ENCODE measurements at regions not wholly inside any gene's neighbourhood (a gene's known extent, or its start where the extent isn't known, plus 50 kb on each side); places are given as distances from the start of the nearest gene placed in this dataset.
"Not testable (repeated sequence)": the region's sequence is repeated elsewhere in the genome, so short reads cannot be mapped to it uniquely, and the experiment has no call there.

DNA sequence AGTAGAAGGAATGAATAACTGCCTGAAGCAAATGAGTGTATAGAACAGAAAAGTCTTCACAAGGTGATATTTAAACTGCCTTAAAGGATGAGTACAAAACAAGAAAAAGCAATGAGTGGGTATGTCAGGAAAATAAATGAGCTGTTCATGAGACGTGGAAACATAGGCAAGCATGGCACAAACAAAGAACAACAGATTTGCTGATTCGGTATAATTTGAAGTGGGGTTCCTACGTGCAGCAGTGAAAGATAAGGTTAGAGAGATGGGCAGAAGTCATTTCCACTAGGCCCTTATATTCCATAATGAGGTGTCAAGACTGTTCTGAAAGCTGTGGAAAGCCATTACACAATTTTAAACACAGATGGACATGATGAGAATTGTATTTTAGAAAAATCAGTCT lies 506.6 kb downstream of the KLHL13 start:
- DNase-seq, result no peak
- Histone ChIP-seq H4K5ac (ENCODE audit: low read length) (no peak overlapping the region), H3K4me3 (ENCODE audit: low read length) (no peak overlapping the region), H3K23ac (ENCODE audit: low read length) (no peak overlapping the region), H3K79me2 (ENCODE audit: control insufficient read depth, insufficient read depth, low read length) (no peaks in the 10 kb centered on the region), H3K27ac (ENCODE audit: low read depth, low read length) (no peak overlapping the region), H3K56ac (ENCODE audit: low read length) (no peak overlapping the region), H2BK120ac (ENCODE audit: low read depth, low read length) (no peak overlapping the region), H3K4me1 (ENCODE audit: control insufficient read depth, low read depth, low read length) (no peaks in the 10 kb centered on the region), H3K18ac (ENCODE audit: low read length) (no peak overlapping the region), H2BK5ac (ENCODE audit: low read length) (no peak overlapping the region), H3K36me3 (ENCODE audit: control insufficient read depth, insufficient read depth, low read length) (no peaks in the 10 kb centered on the region), H3K4me2 (ENCODE audit: low read length) (no peak overlapping the region), H3K79me1 (ENCODE audit: low read length) (no peaks in the 10 kb centered on the region), H4K8ac (ENCODE audit: low read depth, low read length) (no peak overlapping the region), H3K27me3 (ENCODE audit: insufficient read depth, low read length, poor library complexity) (no peaks in the 10 kb centered on the region), H2AK5ac (ENCODE audit: low read length) (no peak overlapping the region), H3K4ac (ENCODE audit: low read depth, low read length) (no peak overlapping the region), H3K9ac (ENCODE audit: low read length) (no peak overlapping the region), H2BK15ac (replicated peaks; ENCODE audit: low read depth) (no peak overlapping the region)
- no CpG with 5 or more reads among the region's 3 CpGs for WGBS (ENCODE audit: extremely low coverage, insufficient coverage, low lambda C conversion rate)

DNA sequence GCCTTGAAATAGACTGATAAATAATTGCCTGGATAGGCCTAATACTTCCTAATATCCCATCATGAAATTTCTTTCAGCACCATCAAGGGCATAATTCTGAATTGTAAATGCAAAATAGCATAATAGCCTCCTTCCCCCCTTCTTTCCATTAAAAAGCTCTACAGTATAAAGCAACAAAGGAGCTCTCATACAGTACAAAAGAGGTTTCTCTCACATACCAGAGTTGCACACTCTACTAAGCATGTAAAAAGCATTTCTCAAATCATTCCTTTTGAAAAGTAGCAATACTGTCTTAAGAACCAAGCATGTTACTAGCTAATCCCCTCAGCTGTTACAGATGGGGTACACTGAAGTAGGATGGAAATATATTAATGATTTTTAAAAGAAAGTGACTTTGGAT lies 509.0 kb downstream of the KLHL13 start:
- Histone ChIP-seq H2BK120ac (ENCODE audit: low read depth, low read length) (no peak overlapping the region), H3K4me3 (ENCODE audit: low read length) (no peak overlapping the region), H3K18ac (ENCODE audit: low read length) (no peak overlapping the region), H4K5ac (ENCODE audit: low read length) (no peak overlapping the region), H3K4ac (ENCODE audit: low read depth, low read length) (no peak overlapping the region), H3K56ac (ENCODE audit: low read length) (no peak overlapping the region), H3K79me2 (ENCODE audit: control insufficient read depth, insufficient read depth, low read length) (no peaks in the 10 kb centered on the region), H4K8ac (ENCODE audit: low read depth, low read length) (no peak overlapping the region), H3K9ac (ENCODE audit: low read length) (no peak overlapping the region), H2AK5ac (ENCODE audit: low read length) (no peak overlapping the region), H2BK5ac (ENCODE audit: low read length) (no peak overlapping the region), H2BK15ac (replicated peaks; ENCODE audit: low read depth) (no peak overlapping the region), H3K23ac (ENCODE audit: low read length) (no peak overlapping the region), H3K36me3 (ENCODE audit: control insufficient read depth, insufficient read depth, low read length) (no peaks in the 10 kb centered on the region), H3K79me1 (ENCODE audit: low read length) (no peaks in the 10 kb centered on the region), H3K4me2 (ENCODE audit: low read length) (no peak overlapping the region), H3K27ac (ENCODE audit: low read depth, low read length) (no peak overlapping the region), H3K27me3 (ENCODE audit: insufficient read depth, low read length, poor library complexity) (no peaks in the 10 kb centered on the region), H3K4me1 (ENCODE audit: control insufficient read depth, low read depth, low read length) (no peaks in the 10 kb centered on the region)
- no peak for DNase-seq

DNA sequence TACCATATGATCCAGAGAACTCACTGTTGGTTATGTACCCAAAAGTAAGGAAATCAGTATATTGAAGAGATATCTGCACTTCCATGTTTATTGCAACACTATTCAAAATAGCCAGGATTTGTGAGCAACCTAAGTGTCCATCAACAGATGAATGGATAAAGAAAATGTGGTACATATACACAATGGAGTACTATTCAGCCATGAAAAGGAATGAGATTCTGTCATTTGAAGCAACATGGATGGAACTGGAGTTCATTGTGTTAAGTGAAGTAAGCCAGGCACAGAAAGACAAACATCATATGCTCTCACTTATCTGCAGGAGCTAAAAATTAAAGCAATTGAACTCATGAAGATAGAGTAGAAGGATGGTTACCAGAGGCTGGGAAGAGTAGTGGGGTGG lies 510.5 kb downstream of the KLHL13 start:
- H3K56ac ChIP-seq (ENCODE audit: low read length); H2AK5ac ChIP-seq (ENCODE audit: low read length); H3K27me3 ChIP-seq (ENCODE audit: insufficient read depth, low read length, poor library complexity); H3K27ac ChIP-seq (ENCODE audit: low read depth, low read length); H3K9ac ChIP-seq (ENCODE audit: low read length); H2BK5ac ChIP-seq (ENCODE audit: low read length); DNase-seq; H3K4me1 ChIP-seq (ENCODE audit: control insufficient read depth, low read depth, low read length); H3K23ac ChIP-seq (ENCODE audit: low read length); H3K4ac ChIP-seq (ENCODE audit: low read depth, low read length); H2BK15ac ChIP-seq (replicated peaks; ENCODE audit: low read depth); H3K36me3 ChIP-seq (ENCODE audit: control insufficient read depth, insufficient read depth, low read length); H2BK120ac ChIP-seq (ENCODE audit: low read depth, low read length); H4K8ac ChIP-seq (ENCODE audit: low read depth, low read length); H3K18ac ChIP-seq (ENCODE audit: low read length); H3K4me2 ChIP-seq (ENCODE audit: low read length); H3K79me1 ChIP-seq (ENCODE audit: low read length); H4K5ac ChIP-seq (ENCODE audit: low read length); H3K79me2 ChIP-seq (ENCODE audit: control insufficient read depth, insufficient read depth, low read length); H3K4me3 ChIP-seq (ENCODE audit: low read length): not testable (repeated sequence)

DNA sequence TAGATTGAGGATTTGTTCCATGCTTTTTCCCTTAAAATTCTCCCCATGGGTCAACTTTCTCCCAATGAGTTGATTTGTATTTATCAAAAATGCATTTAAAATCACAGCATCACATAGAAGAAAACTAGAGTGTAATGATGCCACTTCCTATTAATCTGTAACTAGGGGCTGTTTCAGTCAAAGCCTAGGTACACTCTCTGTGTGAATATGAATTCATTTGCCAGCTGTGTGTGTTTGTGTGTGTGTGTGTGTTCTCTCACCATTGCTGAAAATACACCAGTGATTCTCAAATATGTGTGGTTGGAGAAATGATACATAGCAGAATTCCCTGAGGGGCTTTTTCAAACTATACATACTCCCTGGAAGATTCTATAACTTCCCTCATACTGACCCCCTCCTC lies 546.5 kb downstream of the KLHL13 start:
- H2BK120ac ChIP-seq (ENCODE audit: low read depth, low read length), result no peak overlapping the region
- no peaks in the 10 kb centered on the region for H3K36me3 ChIP-seq (ENCODE audit: control insufficient read depth, insufficient read depth, low read length)
- H3K18ac ChIP-seq (ENCODE audit: low read length), result no peak overlapping the region
- no peaks in the 10 kb centered on the region for H3K79me2 ChIP-seq (ENCODE audit: control insufficient read depth, insufficient read depth, low read length)
- no peak overlapping the region for H4K8ac ChIP-seq (ENCODE audit: low read depth, low read length)
- no peak overlapping the region for H2BK5ac ChIP-seq (ENCODE audit: low read length)
- H3K23ac ChIP-seq (ENCODE audit: low read length), result no peak overlapping the region
- H2BK15ac ChIP-seq (replicated peaks; ENCODE audit: low read depth), result no peak overlapping the region
- no peak overlapping the region for H3K4ac ChIP-seq (ENCODE audit: low read depth, low read length)
- no peaks in the 10 kb centered on the region for H3K79me1 ChIP-seq (ENCODE audit: low read length)
- H3K56ac ChIP-seq (ENCODE audit: low read length), result no peak overlapping the region
- no peak overlapping the region for H2AK5ac ChIP-seq (ENCODE audit: low read length)
- no peak overlapping the region for H3K9ac ChIP-seq (ENCODE audit: low read length)
- H3K27me3 ChIP-seq (ENCODE audit: insufficient read depth, low read length, poor library complexity), result no peaks in the 10 kb centered on the region
- H4K5ac ChIP-seq (ENCODE audit: low read length), result no peak overlapping the region
- no peaks in the 10 kb centered on the region for H3K4me1 ChIP-seq (ENCODE audit: control insufficient read depth, low read depth, low read length)
- no peak for DNase-seq
- H3K4me3 ChIP-seq (ENCODE audit: low read length), result no peak overlapping the region
- H3K27ac ChIP-seq (ENCODE audit: low read depth, low read length), result no peak overlapping the region
- H3K4me2 ChIP-seq (ENCODE audit: low read length), result no peak overlapping the region

DNA sequence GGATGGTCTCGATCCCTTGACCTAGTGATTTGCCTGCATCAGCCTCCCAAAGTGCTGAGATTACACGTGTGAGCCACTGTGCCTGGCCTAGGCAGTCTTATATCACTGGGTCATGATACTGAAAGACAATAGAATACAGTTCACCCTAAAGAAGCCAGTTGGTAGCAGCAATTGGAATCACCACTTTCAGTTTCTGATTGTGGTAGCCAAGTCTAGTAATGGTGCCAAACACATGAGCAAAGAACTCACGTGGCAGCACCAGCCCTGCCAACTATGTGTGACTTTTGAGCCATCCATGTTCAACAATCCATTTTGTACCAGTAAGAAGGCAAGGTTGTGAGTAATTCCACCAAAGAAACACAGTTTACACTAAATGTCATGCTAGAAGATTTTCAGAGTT lies 548.4 kb downstream of the KLHL13 start:
- Histone ChIP-seq H3K27me3 (ENCODE audit: insufficient read depth, low read length, poor library complexity) (no peaks in the 10 kb centered on the region), H3K9ac (ENCODE audit: low read length) (no peak overlapping the region), H2BK120ac (ENCODE audit: low read depth, low read length) (no peak overlapping the region), H3K36me3 (ENCODE audit: control insufficient read depth, insufficient read depth, low read length) (no peaks in the 10 kb centered on the region), H3K79me1 (ENCODE audit: low read length) (no peaks in the 10 kb centered on the region), H3K4me3 (ENCODE audit: low read length) (no peak overlapping the region), H3K56ac (ENCODE audit: low read length) (no peak overlapping the region), H3K79me2 (ENCODE audit: control insufficient read depth, insufficient read depth, low read length) (no peaks in the 10 kb centered on the region), H2BK15ac (replicated peaks; ENCODE audit: low read depth) (no peak overlapping the region), H3K4me2 (ENCODE audit: low read length) (no peak overlapping the region), H3K18ac (ENCODE audit: low read length) (no peak overlapping the region), H4K5ac (ENCODE audit: low read length) (no peak overlapping the region), H2AK5ac (ENCODE audit: low read length) (no peak overlapping the region), H3K23ac (ENCODE audit: low read length) (no peak overlapping the region), H3K27ac (ENCODE audit: low read depth, low read length) (no peak overlapping the region), H3K4me1 (ENCODE audit: control insufficient read depth, low read depth, low read length) (no peaks in the 10 kb centered on the region), H4K8ac (ENCODE audit: low read depth, low read length) (no peak overlapping the region), H3K4ac (ENCODE audit: low read depth, low read length) (no peak overlapping the region), H2BK5ac (ENCODE audit: low read length) (no peak overlapping the region)
- no peak for DNase-seq
- WGBS (ENCODE audit: extremely low coverage, insufficient coverage, low lambda C conversion rate), result no CpG with 5 or more reads among the region's 3 CpGs

DNA sequence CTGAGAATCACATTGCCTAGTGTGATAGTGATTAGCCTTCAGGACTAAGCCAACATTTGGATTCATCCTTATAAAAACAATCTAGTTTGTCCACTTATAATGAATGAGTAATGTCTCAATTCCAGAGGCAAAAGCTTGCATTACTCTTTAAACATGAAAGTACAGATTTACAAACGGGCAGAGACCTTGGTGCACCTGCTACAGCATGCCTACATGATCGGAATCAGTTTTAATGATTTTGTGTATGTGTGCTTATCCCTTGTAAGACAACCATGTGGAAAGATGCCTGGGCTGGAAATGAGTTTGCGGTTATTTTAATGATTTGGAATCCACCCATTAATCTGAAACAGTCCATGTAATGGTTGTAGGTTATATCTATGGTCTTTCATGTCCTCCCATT lies 572.7 kb downstream of the KLHL13 start:
- Histone ChIP-seq H3K36me3 (ENCODE audit: control insufficient read depth, insufficient read depth, low read length) (no peaks in the 10 kb centered on the region), H3K27ac (ENCODE audit: low read depth, low read length) (no peak overlapping the region), H3K4me1 (ENCODE audit: control insufficient read depth, low read depth, low read length) (no peaks in the 10 kb centered on the region), H2AK5ac (ENCODE audit: low read length) (no peak overlapping the region), H3K79me1 (ENCODE audit: low read length) (no peaks in the 10 kb centered on the region), H3K23ac (ENCODE audit: low read length) (no peak overlapping the region), H2BK5ac (ENCODE audit: low read length) (no peak overlapping the region), H3K18ac (ENCODE audit: low read length) (no peak overlapping the region), H3K79me2 (ENCODE audit: control insufficient read depth, insufficient read depth, low read length) (no peaks in the 10 kb centered on the region), H3K27me3 (ENCODE audit: insufficient read depth, low read length, poor library complexity) (no peaks in the 10 kb centered on the region), H3K56ac (ENCODE audit: low read length) (no peak overlapping the region), H2BK15ac (replicated peaks; ENCODE audit: low read depth) (no peak overlapping the region), H3K9ac (ENCODE audit: low read length) (no peak overlapping the region), H2BK120ac (ENCODE audit: low read depth, low read length) (no peak overlapping the region), H3K4me2 (ENCODE audit: low read length) (no peak overlapping the region), H3K4me3 (ENCODE audit: low read length) (no peak overlapping the region), H4K5ac (ENCODE audit: low read length) (no peak overlapping the region), H3K4ac (ENCODE audit: low read depth, low read length) (no peak overlapping the region), H4K8ac (ENCODE audit: low read depth, low read length) (no peak overlapping the region)
- no peak for DNase-seq
- WGBS (ENCODE audit: extremely low coverage, insufficient coverage, low lambda C conversion rate), result no CpG with 5 or more reads among the region's 3 CpGs

Data from mesendoderm (in vitro differentiated cells).